ENCODE measurements at regions not wholly inside any gene's neighbourhood (a gene's known extent, or its start where the extent isn't known, plus 50 kb on each side); places are given as distances from the start of the nearest gene placed in this dataset.

- Mint-ChIP-seq H3K27me3 (ENCODE audit: unreplicated experiment) (peaks cover 12% of the 10 kb centered on the region), H3K27ac (ENCODE audit: unreplicated experiment) (no peak overlapping the region), H3K9me3 (ENCODE audit: unreplicated experiment) (no peaks in the 10 kb centered on the region)
These were observed 65.8 kb downstream of the RESF1 start for GRCh38 chr12:32024884-32025592.

GRCh38 chr12:32025906-32026305 is 66.7 kb downstream of the RESF1 start:
- peaks cover 7% of the 10 kb centered on the region for H3K4me1 Mint-ChIP-seq (ENCODE audit: unreplicated experiment)
- no peak overlapping the region for H3K27ac Mint-ChIP-seq (ENCODE audit: unreplicated experiment)
- H3K36me3 Mint-ChIP-seq (ENCODE audit: low read depth, unreplicated experiment): peaks cover 5% of the 10 kb centered on the region
- no peak for TF ChIP-seq CTCF (IDR thresholded peaks at IDR 0.05; ENCODE audit: unreplicated experiment)
- H3K4me3 Mint-ChIP-seq (ENCODE audit: unreplicated experiment): peak overlapping the region; percentile 38
- H3K27me3 Mint-ChIP-seq (ENCODE audit: unreplicated experiment): peaks cover 9% of the 10 kb centered on the region
- no peak for DNase-seq (ENCODE audit: low spot score)
- no peaks in the 10 kb centered on the region for H3K9me3 Mint-ChIP-seq (ENCODE audit: unreplicated experiment)

More at GRCh38 chr12:32024884-32025592, 65.8 kb downstream of the RESF1 start:
- no peak overlapping the region for H3K4me3 Mint-ChIP-seq (ENCODE audit: unreplicated experiment)
- no peak for TF ChIP-seq CTCF (IDR thresholded peaks at IDR 0.05; ENCODE audit: unreplicated experiment)
- H3K4me1 Mint-ChIP-seq (ENCODE audit: unreplicated experiment): peaks cover 3% of the 10 kb centered on the region
- peaks cover 5% of the 10 kb centered on the region for H3K36me3 Mint-ChIP-seq (ENCODE audit: low read depth, unreplicated experiment)
- DNase-seq (ENCODE audit: low spot score): no peak

- H3K9me3 Mint-ChIP-seq (ENCODE audit: unreplicated experiment): no peaks in the 10 kb centered on the region
- H3K4me1 Mint-ChIP-seq (ENCODE audit: unreplicated experiment): peaks cover 22% of the 10 kb centered on the region
- TF ChIP-seq CTCF (IDR thresholded peaks at IDR 0.05; ENCODE audit: unreplicated experiment): no peak
- no peak for DNase-seq (ENCODE audit: low spot score)
- no peak overlapping the region for H3K27ac Mint-ChIP-seq (ENCODE audit: unreplicated experiment)
- no peak overlapping the region for H3K4me3 Mint-ChIP-seq (ENCODE audit: unreplicated experiment)
- H3K36me3 Mint-ChIP-seq (ENCODE audit: low read depth, unreplicated experiment): peaks cover 5% of the 10 kb centered on the region
- peaks cover 9% of the 10 kb centered on the region for H3K27me3 Mint-ChIP-seq (ENCODE audit: unreplicated experiment)
These were observed 68.6 kb downstream of the RESF1 start for GRCh38 chr12:32027684-32028365.

GRCh38 chr12:32030151-32030550 is 70.9 kb downstream of the RESF1 start:
- H3K4me1 Mint-ChIP-seq (ENCODE audit: unreplicated experiment): peaks cover 32% of the 10 kb centered on the region
- no peaks in the 10 kb centered on the region for H3K9me3 Mint-ChIP-seq (ENCODE audit: unreplicated experiment)
- H3K4me3 Mint-ChIP-seq (ENCODE audit: unreplicated experiment): no peak overlapping the region
- H3K27me3 Mint-ChIP-seq (ENCODE audit: unreplicated experiment): peaks cover 3% of the 10 kb centered on the region
- DNase-seq (ENCODE audit: low spot score): no peak
- TF ChIP-seq CTCF (IDR thresholded peaks at IDR 0.05; ENCODE audit: unreplicated experiment): no peak
- H3K27ac Mint-ChIP-seq (ENCODE audit: unreplicated experiment): no peak overlapping the region
- H3K36me3 Mint-ChIP-seq (ENCODE audit: low read depth, unreplicated experiment): no peaks in the 10 kb centered on the region

- peaks cover 32% of the 10 kb centered on the region for H3K4me1 Mint-ChIP-seq (ENCODE audit: unreplicated experiment)
- H3K9me3 Mint-ChIP-seq (ENCODE audit: unreplicated experiment): no peaks in the 10 kb centered on the region
- TF ChIP-seq CTCF (IDR thresholded peaks at IDR 0.05; ENCODE audit: unreplicated experiment): no peak
- no peak overlapping the region for H3K4me3 Mint-ChIP-seq (ENCODE audit: unreplicated experiment)
- no peaks in the 10 kb centered on the region for H3K36me3 Mint-ChIP-seq (ENCODE audit: low read depth, unreplicated experiment)
- peaks cover 3% of the 10 kb centered on the region for H3K27me3 Mint-ChIP-seq (ENCODE audit: unreplicated experiment)
- no peak for DNase-seq (ENCODE audit: low spot score)
- no peak overlapping the region for H3K27ac Mint-ChIP-seq (ENCODE audit: unreplicated experiment)
These were observed 71.5 kb downstream of the RESF1 start for GRCh38 chr12:32030676-32031075.

Data from endothelial cell (in vitro differentiated cells).